H9 (cell line): ENCODE measurements at regions not wholly inside any gene's neighbourhood (a gene's known extent, or its start where the extent isn't known, plus 50 kb on each side); places are given as distances from the start of the nearest gene placed in this dataset.

ENCODE experiments used
- DNase-seq: peaks from one replicate; pipeline ENCODE4 v3.0.0-alpha.2; 2017
- H2AFZ ChIP-seq: one replicate; pipeline ENCODE4 v1.6.1; 2013; ENCODE audit warnings: mild to moderate bottlenecking, low read length, control low read depth, moderate library complexity
- H2AK5ac ChIP-seq: 2 replicates; pipeline ENCODE4 v1.6.1; 2013; ENCODE audit warnings: low read length, control low read depth, mixed read lengths; ENCODE audit not compliant: insufficient read length
- H2BK120ac ChIP-seq: one replicate; pipeline ENCODE4 v1.6.1; 2013; ENCODE audit warnings: low read depth, mild to moderate bottlenecking, low read length, control low read depth, inconsistent platforms; ENCODE audit not compliant: poor library complexity, severe bottlenecking
- H2BK12ac ChIP-seq: 2 replicates; pipeline ENCODE4 v1.6.1; 2013; ENCODE audit warnings: low read length, control low read depth, mixed read lengths, low read depth; ENCODE audit not compliant: insufficient read length
- H2BK15ac ChIP-seq: 2 replicates; pipeline ENCODE4 v1.6.1; 2013; ENCODE audit warnings: low read depth, low read length, control low read depth
- H2BK20ac ChIP-seq: one replicate; pipeline ENCODE4 v1.6.1; 2013; ENCODE audit warnings: low read depth, mild to moderate bottlenecking, low read length, control low read depth, inconsistent platforms; ENCODE audit not compliant: poor library complexity, severe bottlenecking
- H2BK5ac ChIP-seq: 2 replicates; pipeline ENCODE4 v1.6.1; 2013; ENCODE audit warnings: low read length, control low read depth, mixed read lengths; ENCODE audit not compliant: insufficient read length
- H3K14ac ChIP-seq: 2 replicates; pipeline ENCODE4 v1.6.1; 2013; ENCODE audit warnings: low read length, control low read depth; ENCODE audit not compliant: insufficient read depth
- H3K18ac ChIP-seq: 2 replicates; pipeline ENCODE4 v1.6.1; 2013; ENCODE audit warnings: low read depth, mild to moderate bottlenecking, mixed read lengths, low read length, control low read depth; ENCODE audit not compliant: insufficient read length
- H3K23ac ChIP-seq: 2 replicates; pipeline ENCODE4 v1.6.1; 2013; ENCODE audit warnings: low read length, control low read depth, mixed read lengths, low read depth; ENCODE audit not compliant: insufficient read length
- H3K23me2 ChIP-seq: 2 replicates; pipeline ENCODE4 v1.6.1; 2013; ENCODE audit warnings: low read depth, mild to moderate bottlenecking, mixed read lengths, low read length, control low read depth; ENCODE audit not compliant: insufficient read length, poor library complexity, severe bottlenecking
- H3K27ac ChIP-seq: 2 replicates; pipeline ENCODE4 v1.5.1; 2013; ENCODE audit warnings: low read length, control low read depth, mixed read lengths, low read depth; ENCODE audit not compliant: insufficient read length
- H3K27me3 ChIP-seq: 2 replicates; pipeline ENCODE4 v1.6.1; 2013; ENCODE audit warnings: low read length, control low read depth, inconsistent platforms; ENCODE audit not compliant: insufficient read depth
- H3K4ac ChIP-seq: 2 replicates; pipeline ENCODE4 v1.6.1; 2013; ENCODE audit warnings: low read depth, mild to moderate bottlenecking, control low read depth, inconsistent platforms, low read length, moderate library complexity
- H3K4me1 ChIP-seq: 2 replicates; pipeline ENCODE4 v1.6.1; 2013; ENCODE audit warnings: low read length, control low read depth, inconsistent platforms; ENCODE audit not compliant: insufficient read depth
- H3K4me2 ChIP-seq: 2 replicates; pipeline ENCODE4 v1.6.1; 2013; ENCODE audit warnings: low read length, control low read depth, mixed read lengths; ENCODE audit not compliant: insufficient read length, insufficient read depth
- H3K56ac ChIP-seq: 2 replicates; pipeline ENCODE4 v1.6.1; 2013; ENCODE audit warnings: low read depth, mild to moderate bottlenecking, mixed read lengths, low read length, control low read depth; ENCODE audit not compliant: insufficient read length
- H3K79me1 ChIP-seq: 2 replicates; pipeline ENCODE4 v1.6.1; 2013; ENCODE audit warnings: low read depth, mild to moderate bottlenecking, moderate library complexity, low read length, control low read depth, inconsistent platforms; ENCODE audit not compliant: insufficient read depth, poor library complexity, severe bottlenecking
- H3K79me2 ChIP-seq: 2 replicates; pipeline ENCODE4 v1.6.1; 2013; ENCODE audit warnings: low read length, control low read depth, inconsistent platforms; ENCODE audit not compliant: insufficient read depth
- H3K9ac ChIP-seq: 2 replicates; pipeline ENCODE4 v1.6.1; 2013; ENCODE audit warnings: low read length, control low read depth, mixed read lengths; ENCODE audit not compliant: insufficient read length; ENCODE audit errors: extremely low read depth
- H3K9me3 ChIP-seq: one replicate; pipeline ENCODE4 v1.6.1; 2013; ENCODE audit warnings: low read depth, low read length, inconsistent platforms; ENCODE audit not compliant: control insufficient read depth
- H3T11ph ChIP-seq: one replicate; pipeline ENCODE4 v1.6.1; 2013; ENCODE audit warnings: mild to moderate bottlenecking, low read length, control low read depth, inconsistent platforms
- H4K20me1 ChIP-seq: one replicate; pipeline ENCODE4 v1.6.1; 2013; ENCODE audit not compliant: control insufficient read depth, insufficient read length, insufficient read depth
- H4K5ac ChIP-seq: 2 replicates; pipeline ENCODE4 v1.6.1; 2013; ENCODE audit warnings: low read depth, mild to moderate bottlenecking, mixed read lengths, low read length, control low read depth; ENCODE audit not compliant: insufficient read length
- H4K8ac ChIP-seq: replicated peaks from 2 replicates; pipeline ENCODE4 v1.6.1; 2013; ENCODE audit warnings: low read length, control low read depth, mixed read lengths, low read depth; ENCODE audit not compliant: insufficient read length
- H4K91ac ChIP-seq: 2 replicates; pipeline ENCODE4 v1.6.1; 2013; ENCODE audit warnings: low read depth, mild to moderate bottlenecking, moderate library complexity, mixed read lengths, low read length, control low read depth; ENCODE audit not compliant: insufficient read length
- H3K27ac Mint-ChIP-seq, 3 experiments: 2 replicates in 2 of 3; 3 replicates in 1 of 3; pipeline ENCODE4 v1.8.0; 2020 to 2021; ENCODE audit warnings: mixed read lengths in 3 of 3, mild to moderate bottlenecking in 1 of 3, moderate library complexity in 1 of 3
- H3K27me3 Mint-ChIP-seq: 2 replicates; pipeline ENCODE4 v1.8.0; 2021; ENCODE audit warnings: low read depth, mild to moderate bottlenecking, moderate library complexity, mixed read lengths
- H3K36me3 Mint-ChIP-seq, 3 experiments: 2 replicates in 2 of 3; 3 replicates in 1 of 3; pipeline ENCODE4 v1.8.0; 2020 to 2021; ENCODE audit warnings: low read depth in 3 of 3, mixed read lengths in 3 of 3; ENCODE audit not compliant: insufficient read depth in 1 of 3
- H3K4me1 Mint-ChIP-seq, 2 experiments: 2 replicates each; pipeline ENCODE4 v1.8.0; 2020; ENCODE audit warnings: mixed read lengths in 2 of 2
- H3K4me3 Mint-ChIP-seq, 2 experiments: 2 replicates in 1 of 2; 3 replicates in 1 of 2; pipeline ENCODE4 v1.8.0; 2020 to 2021; ENCODE audit warnings: mild to moderate bottlenecking in 2 of 2, mixed read lengths in 2 of 2, moderate library complexity in 1 of 2
- H3K9me3 Mint-ChIP-seq, 2 experiments: 2 replicates in 1 of 2; 3 replicates in 1 of 2; pipeline ENCODE4 v1.8.0; 2020; ENCODE audit warnings: mild to moderate bottlenecking in 2 of 2, mixed read lengths in 2 of 2, moderate library complexity in 1 of 2
- WGBS: extraction: QIAGEN DNeasy Blood & Tissue Kit; methylation state at CpG from one replicate; pipeline ENCODE4 v1.1.7; 2013; ENCODE audit warnings: missing lambda C conversion rate, low lambda C conversion rate, mixed read lengths; ENCODE audit not compliant: insufficient read length; ENCODE audit errors: extremely low coverage; 5-methylcytosine and 5-hydroxymethylcytosine counted together
- TF ChIP-seq, protein P1 (sequence below): fragments of 200-600 bp; sonication (generic); conservative IDR thresholded peaks from 3 replicates; pipeline ENCODE4 v1.8.0; 2021; ENCODE audit warnings: antibody characterized with exemption, mild to moderate bottlenecking

- H3K9me3 Mint-ChIP-seq: peaks cover 0 to 7% of the 10 kb centered on the region in 2 experiments; a peak in 3 of 5 replicates
- H3K27me3 Mint-ChIP-seq: peaks cover 22% of the 10 kb centered on the region
- DNase-seq: no peak
Measured at GRCh38 chr20:60787276-60787675, 464.8 kb upstream of the CDH4 start.

More at GRCh38 chr20:60787276-60787675, 464.8 kb upstream of the CDH4 start:
- Histone ChIP-seq H2AFZ (no peak overlapping the region), H3K9ac (no peak overlapping the region), H4K5ac (no peak overlapping the region), H4K91ac (no peak overlapping the region), H3K56ac (no peak overlapping the region), H2BK5ac (no peak overlapping the region), H3K4ac (no peak overlapping the region), H3K9me3 (no peaks in the 10 kb centered on the region), H2BK12ac (no peak overlapping the region), H2BK20ac (no peak overlapping the region), H4K8ac (no peak overlapping the region), H3K4me1 (no peaks in the 10 kb centered on the region; the same call in 1 of the 2 replicates), H3T11ph (no peak overlapping the region), H3K27me3 (no peaks in the 10 kb centered on the region), H3K79me2 (no peaks in the 10 kb centered on the region), H3K79me1 (no peaks in the 10 kb centered on the region), H3K23ac (no peak overlapping the region), H2AK5ac (no peak overlapping the region), H3K18ac (no peak overlapping the region), H3K14ac (no peak overlapping the region), H3K4me2 (no peak overlapping the region), H2BK15ac (no peak overlapping the region), H3K27ac (no peak overlapping the region), H2BK120ac (no peak overlapping the region), H3K23me2 (no peaks in the 10 kb centered on the region), H4K20me1 (no peaks in the 10 kb centered on the region)
- H3K27ac Mint-ChIP-seq: no peak overlapping the region
- H3K36me3 Mint-ChIP-seq: no peaks in the 10 kb centered on the region; a peak in 1 of 7 replicates
- peaks cover 14 to 15% of the 10 kb centered on the region in 2 experiments for H3K4me1 Mint-ChIP-seq
- WGBS: no CpG with 5 or more reads among the region's 4 CpGs
- H3K4me3 Mint-ChIP-seq: no peak overlapping the region
- TF ChIP-seq, protein P1, sequence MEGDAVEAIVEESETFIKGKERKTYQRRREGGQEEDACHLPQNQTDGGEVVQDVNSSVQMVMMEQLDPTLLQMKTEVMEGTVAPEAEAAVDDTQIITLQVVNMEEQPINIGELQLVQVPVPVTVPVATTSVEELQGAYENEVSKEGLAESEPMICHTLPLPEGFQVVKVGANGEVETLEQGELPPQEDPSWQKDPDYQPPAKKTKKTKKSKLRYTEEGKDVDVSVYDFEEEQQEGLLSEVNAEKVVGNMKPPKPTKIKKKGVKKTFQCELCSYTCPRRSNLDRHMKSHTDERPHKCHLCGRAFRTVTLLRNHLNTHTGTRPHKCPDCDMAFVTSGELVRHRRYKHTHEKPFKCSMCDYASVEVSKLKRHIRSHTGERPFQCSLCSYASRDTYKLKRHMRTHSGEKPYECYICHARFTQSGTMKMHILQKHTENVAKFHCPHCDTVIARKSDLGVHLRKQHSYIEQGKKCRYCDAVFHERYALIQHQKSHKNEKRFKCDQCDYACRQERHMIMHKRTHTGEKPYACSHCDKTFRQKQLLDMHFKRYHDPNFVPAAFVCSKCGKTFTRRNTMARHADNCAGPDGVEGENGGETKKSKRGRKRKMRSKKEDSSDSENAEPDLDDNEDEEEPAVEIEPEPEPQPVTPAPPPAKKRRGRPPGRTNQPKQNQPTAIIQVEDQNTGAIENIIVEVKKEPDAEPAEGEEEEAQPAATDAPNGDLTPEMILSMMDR: no peak
